GM21381 (cell line): ENCODE measurements at regions not wholly inside any gene's neighbourhood (a gene's known extent, or its start where the extent isn't known, plus 50 kb on each side); places are given as distances from the start of the nearest gene placed in this dataset.
"Not testable (repeated sequence)": the region's sequence is repeated elsewhere in the genome, so short reads cannot be mapped to it uniquely, and the experiment has no call there.

Experiments used
- ATAC-seq: cut with Tn5 transposase; IDR thresholded peaks from one replicate; pipeline ENCODE4 v1.9.1; 2021; ENCODE audit warnings: mild to moderate bottlenecking, moderate library complexity; ENCODE audit not compliant: unreplicated experiment

- no peak for ATAC-seq
These were observed 120.2 kb upstream of the MBNL1 start for GRCh38 chr3:152148579-152148978.

- no peak for ATAC-seq
These were observed 118.9 kb upstream of the MBNL1 start for GRCh38 chr3:152149832-152150231.

GRCh38 chr3:152151216-152151876 lies 117.4 kb upstream of the MBNL1 start:
- no peak for ATAC-seq

- not testable (repeated sequence) for ATAC-seq
These were observed 116.6 kb upstream of the MBNL1 start for GRCh38 chr3:152151877-152152765.

GRCh38 chr3:152153115-152153514 lies 115.6 kb upstream of the MBNL1 start:
- ATAC-seq: not testable (repeated sequence)

GRCh38 chr3:152155246-152156020 lies 113.3 kb upstream of the MBNL1 start:
- no peak for ATAC-seq

- ATAC-seq: no peak
These were observed 111.8 kb upstream of the MBNL1 start for GRCh38 chr3:152156880-152157279.

- no peak for ATAC-seq
These were observed 111.4 kb upstream of the MBNL1 start for GRCh38 chr3:152157337-152157736.

GRCh38 chr3:152159328-152159727 lies 109.4 kb upstream of the MBNL1 start:
- no peak for ATAC-seq

- ATAC-seq: no peak
These were observed 108.2 kb upstream of the MBNL1 start for GRCh38 chr3:152160350-152161011.

GRCh38 chr3:152172460-152172859 lies 96.3 kb upstream of the MBNL1 start:
- ATAC-seq: no peak

- no peak for ATAC-seq
These were observed 95.1 kb upstream of the MBNL1 start for GRCh38 chr3:152173627-152174026.

GRCh38 chr3:152174876-152175527 lies 93.7 kb upstream of the MBNL1 start:
- ATAC-seq: no peak

- no peak for ATAC-seq
These were observed 93.2 kb upstream of the MBNL1 start for GRCh38 chr3:152175528-152175889.

- ATAC-seq: no peak
These were observed 92.5 kb upstream of the MBNL1 start for GRCh38 chr3:152176241-152176640.

GRCh38 chr3:152176998-152177397 lies 91.7 kb upstream of the MBNL1 start:
- no peak for ATAC-seq

GRCh38 chr3:152177757-152178156 lies 91.0 kb upstream of the MBNL1 start:
- peak; percentile 97 for ATAC-seq

GRCh38 chr3:152183473-152183872 lies 85.3 kb upstream of the MBNL1 start:
- peak; percentile 77 for ATAC-seq

GRCh38 chr3:152184971-152185686 lies 83.6 kb upstream of the MBNL1 start:
- no peak for ATAC-seq
